HCT116 (cell line): ENCODE measurements at regions not wholly inside any gene's neighbourhood (a gene's known extent, or its start where the extent isn't known, plus 50 kb on each side); places are given as distances from the start of the nearest gene placed in this dataset.

Experiments
- ATAC-seq: fragments of 200-7000 bp; cut with Tn5 transposase; 2 replicates; pipeline ENCODE4 v1.9.1; 2020; ENCODE audit warnings: mild to moderate bottlenecking, moderate library complexity
- BruUV-seq: library from RNA; stranded (reverse); fragments of 400-500 nt; replicated peaks from 2 replicates; lab custom pipeline; 2021; lab: Mats Ljungman, UMichigan
- CTCF ChIA-PET: fragments of 300-600 bp; sonication (Branson Sonifier 250); formaldehyde crosslinking; loops from one replicate; lab custom pipeline; 2021; ENCODE audit warnings: antibody characterized with exemption; lab: Charles Lee
- POLR2A ChIA-PET: fragments of 300-600, 350-600 bp; sonication (Branson Sonifier 250); formaldehyde crosslinking; loops from one replicate; lab custom pipeline; 2021; ENCODE audit warnings: antibody characterized with exemption; lab: Charles Lee
- RAD21 ChIA-PET, 2 experiments: fragments of 300-600 bp; sonication (Branson Sonifier 250); formaldehyde crosslinking; loops; one replicate each; lab custom pipeline; 2023; ENCODE audit warnings: low total read pairs in 2 of 2; ENCODE audit not compliant: uncharacterized antibody in 2 of 2, unreplicated experiment in 2 of 2, low non-redundant PET in 1 of 2; lab: Charles Lee
- DNase-seq: peaks from one replicate; pipeline ENCODE4 v3.0.0-alpha.2; 2010; ENCODE audit warnings: low read depth, low spot score
- H2AFZ ChIP-seq: fragments of 200-600 bp; shearing (Covaris generic), sonication (generic); 2 replicates; pipeline ENCODE4 v1.6.1; 2017; ENCODE audit warnings: low read depth, mixed run types, mixed read lengths, antibody characterized with exemption, low read length; ENCODE audit not compliant: poor library complexity, severe bottlenecking
- H3K27ac ChIP-seq: 2 replicates; pipeline ENCODE4 v1.5.1; 2012; ENCODE audit warnings: low read depth, low read length
- H3K27me3 ChIP-seq: fragments of 200-600 bp; sonication (generic); 2 replicates; pipeline ENCODE4 v1.6.1; 2016; ENCODE audit warnings: mixed run types, low read length, mixed read lengths; ENCODE audit not compliant: insufficient read depth
- H3K36me3 ChIP-seq, 2 experiments: fragments of 200-500 bp in 1 of 2; fragments of 200-600 bp in 1 of 2; sonication (Bioruptor generic) in 1 of 2; sonication (generic) in 1 of 2; 2 replicates each; pipeline versions ENCODE4 v1.5.1 to v1.6.1; 2014 to 2016; ENCODE audit warnings: low read length in 2 of 2, inconsistent platforms in 1 of 2, mixed read lengths in 1 of 2, mixed run types in 1 of 2; ENCODE audit not compliant: insufficient read depth in 2 of 2, control insufficient read depth in 1 of 2
- H3K4me1 ChIP-seq, 2 experiments: fragments of 200-600 bp in 1 of 2; sonication (generic) in 1 of 2; 2 replicates each; pipeline versions ENCODE4 v1.5.1 to v1.6.1; 2012 to 2017; ENCODE audit warnings: low read length in 2 of 2, inconsistent platforms in 1 of 2, mild to moderate bottlenecking in 1 of 2, mixed read lengths in 1 of 2, mixed run types in 1 of 2, moderate library complexity in 1 of 2; ENCODE audit not compliant: insufficient read depth in 2 of 2, control insufficient read depth in 1 of 2
- H3K4me2 ChIP-seq: fragments of 200-600 bp; sonication (generic); 2 replicates; pipeline ENCODE4 v1.6.1; 2017; ENCODE audit warnings: mixed run types, low read length, mixed read lengths
- H3K4me3 ChIP-seq, 2 experiments: fragments of 200-600 bp in 1 of 2; sonication (generic) in 1 of 2; replicated peaks in 1 of 2; 2 replicates each; pipeline ENCODE4 v1.5.1; 2011 to 2016; ENCODE audit warnings: low read length in 2 of 2, control low read depth in 1 of 2, low read depth in 1 of 2, mild to moderate bottlenecking in 1 of 2, mixed read lengths in 1 of 2, mixed run types in 1 of 2
- H3K79me2 ChIP-seq: fragments of 200-600 bp; sonication (generic); 2 replicates; pipeline ENCODE4 v1.6.1; 2017; ENCODE audit warnings: mild to moderate bottlenecking, mixed run types, low read length, moderate library complexity, mixed read lengths; ENCODE audit not compliant: insufficient read depth
- H3K9ac ChIP-seq: fragments of 200-600 bp; sonication (generic); 2 replicates; pipeline ENCODE4 v1.6.1; 2016; ENCODE audit warnings: low read length, mixed read lengths
- H3K9me2 ChIP-seq: fragments of 200-600 bp; sonication (generic), shearing (Covaris generic); 2 replicates; pipeline ENCODE4 v1.6.1; 2017; ENCODE audit warnings: mixed run types, mild to moderate bottlenecking, moderate library complexity; ENCODE audit not compliant: insufficient read depth
- H3K9me3 ChIP-seq, 2 experiments: fragments of 200-500 bp in 1 of 2; fragments of 200-600 bp in 1 of 2; sonication (Bioruptor generic) in 1 of 2; sonication (generic) in 1 of 2; 2 replicates each; pipeline ENCODE4 v1.6.1; 2014 to 2017; ENCODE audit warnings: low read length in 2 of 2, mixed read lengths in 2 of 2, inconsistent platforms in 1 of 2, low read depth in 1 of 2, mild to moderate bottlenecking in 1 of 2, mixed run types in 1 of 2, moderate library complexity in 1 of 2; ENCODE audit not compliant: control insufficient read depth in 1 of 2, insufficient read depth in 1 of 2
- H4K20me1 ChIP-seq: fragments of 200-600 bp; sonication (generic), shearing (Covaris generic); 2 replicates; pipeline ENCODE4 v1.6.1; 2017; ENCODE audit warnings: mixed run types, mild to moderate bottlenecking, moderate library complexity; ENCODE audit not compliant: insufficient read depth
- ATF3 ChIP-seq: IDR thresholded peaks from 2 replicates; pipeline ENCODE4 v1.6.1; 2012
- CEBPB ChIP-seq: IDR thresholded peaks from 2 replicates; pipeline ENCODE4 v1.6.1; 2012; ENCODE audit warnings: low read depth
- CTCF ChIP-seq, 3 experiments: fragments of 200-600 bp in 1 of 3; sonication (generic) in 1 of 3; IDR thresholded peaks in 2 of 3; conservative IDR thresholded peaks in 1 of 3; 2 replicates each; pipeline ENCODE4 v1.5.1; 2012 to 2017; ENCODE audit warnings: low read depth in 2 of 3, low read length in 2 of 3, antibody characterized with exemption in 1 of 3, borderline replicate concordance in 1 of 3, control low read depth in 1 of 3, mild to moderate bottlenecking in 1 of 3, mixed read lengths in 1 of 3, mixed run types in 1 of 3, moderate library complexity in 1 of 3; ENCODE audit not compliant: insufficient read depth in 1 of 3
- MAX ChIP-seq: IDR thresholded peaks from 2 replicates; pipeline ENCODE4 v1.6.1; 2012
- POLR2AphosphoS5 ChIP-seq: IDR thresholded peaks from 2 replicates; pipeline ENCODE4 v1.6.1; 2011; ENCODE audit warnings: mild to moderate bottlenecking, low read depth, low read length, moderate library complexity
- RAD21 ChIP-seq: IDR thresholded peaks from 2 replicates; pipeline ENCODE4 v1.6.1; 2012; ENCODE audit warnings: low read depth, mild to moderate bottlenecking
- SIN3A ChIP-seq: IDR thresholded peaks from 2 replicates; pipeline ENCODE4 v1.6.1; 2012; ENCODE audit warnings: low read depth
- SP1 ChIP-seq: IDR thresholded peaks from 2 replicates; pipeline ENCODE4 v1.6.1; 2012; ENCODE audit warnings: low read depth
- SRF ChIP-seq: IDR thresholded peaks from 2 replicates; pipeline ENCODE4 v1.6.1; 2012; ENCODE audit warnings: low read depth
- TCF7L2 ChIP-seq: IDR thresholded peaks from 2 replicates; pipeline ENCODE4 v1.7.0; 2011; ENCODE audit warnings: borderline replicate concordance, inconsistent platforms; ENCODE audit not compliant: insufficient read depth, insufficient read length; ENCODE audit errors: extremely low read depth
- ZBTB33 ChIP-seq: IDR thresholded peaks from 2 replicates; pipeline ENCODE4 v1.6.1; 2011; ENCODE audit warnings: mild to moderate bottlenecking, low read length, moderate library complexity; ENCODE audit not compliant: insufficient replicate concordance; ENCODE audit errors: extremely low read depth
- ZFX ChIP-seq: fragments of 450-650 bp; IDR thresholded peaks from 2 replicates; pipeline ENCODE4 v1.6.1; 2017
- ZNF274 ChIP-seq: fragments of 200-500 bp; sonication (Bioruptor generic); IDR thresholded peaks from 2 replicates; pipeline ENCODE4 v1.6.1; 2014; ENCODE audit warnings: mild to moderate bottlenecking, low read depth, low read length, inconsistent platforms
- intact Hi-C: fragments of 100-400 bp; cut with micrococcal nuclease; formaldehyde crosslinking; loops from 2 replicates; pipeline ENCODE4 v1.10.0; 2022

GRCh38 chr11:116649268-116649667 is 123.5 kb downstream of the BUD13 start:
- H3K4me3 ChIP-seq, result no peak overlapping the region
- no peak overlapping the region for H3K27ac ChIP-seq
- no peak for ATAC-seq
- DNase-seq, result no peak
- H3K9me2 ChIP-seq, result no peaks in the 10 kb centered on the region
- ChIA-PET RAD21 (no interaction called here), CTCF (no interaction called here), POLR2A (no interaction called here)
- no TSS peak for BruUV-seq
- no peak overlapping the region for H2AFZ ChIP-seq
- intact Hi-C loops, result loop anchor here (10.0 kb wide), 1 partner anchor 434 kb away; no protein-coding TSS in a partner anchor
- no peaks in the 10 kb centered on the region for H3K4me1 ChIP-seq
- no peaks in the 10 kb centered on the region for H3K36me3 ChIP-seq
- TF ChIP-seq CEBPB, result no peak
- TF ChIP-seq RAD21, result no peak
- no peak for TF ChIP-seq CTCF (IDR thresholded peaks at IDR 0.05 in 2 of 3, conservative IDR thresholded peaks at IDR 0.05 in 1 of 3; ENCODE audit: borderline replicate concordance in 1 of 3, insufficient read depth in 1 of 3, low read depth in 2 of 3, low read length in 2 of 3)
- TF ChIP-seq TCF7L2, result no peak
- TF ChIP-seq POLR2AphosphoS5, result no peak
- no peak for TF ChIP-seq ZNF274
- TF ChIP-seq SP1, result no peak
- TF ChIP-seq ZBTB33, result no peak
- TF ChIP-seq SRF, result no peak
- no peak for TF ChIP-seq SIN3A
- TF ChIP-seq ZFX, result no peak
- no peak for TF ChIP-seq ATF3
- no peak for TF ChIP-seq MAX
- H3K4me2 ChIP-seq, result no peak overlapping the region
- no peaks in the 10 kb centered on the region for H4K20me1 ChIP-seq
- no peaks in the 10 kb centered on the region for H3K9me3 ChIP-seq
- H3K27me3 ChIP-seq, result peaks cover 30% of the 10 kb centered on the region; the same call in 1 of the 2 replicates
- H3K79me2 ChIP-seq, result no peaks in the 10 kb centered on the region
- no peak overlapping the region for H3K9ac ChIP-seq
